Lower leg skin (tissue), 4 donors: ENCODE measurements at regions not wholly inside any gene's neighbourhood (a gene's known extent, or its start where the extent isn't known, plus 50 kb on each side); places are given as distances from the start of the nearest gene placed in this dataset.
"Not testable (repeated sequence)": the region's sequence is repeated elsewhere in the genome, so short reads cannot be mapped to it uniquely, and the experiment has no call there.

Experiments used
- DNase-seq, 2 donors: peaks; one replicate each; pipeline ENCODE4 v3.0.0-alpha.2; 2019; ENCODE audit warnings: low spot score in 2 of 2
- H3K4me3 ChIP-seq: fragments of 200-600 bp; sonication (generic); 2 replicates; pipeline ENCODE4 v1.5.1; 2017; ENCODE audit warnings: mild to moderate bottlenecking, low read depth; ENCODE audit not compliant: poor library complexity, severe bottlenecking
- CTCF ChIP-seq, 3 donors: fragments of 450-650 bp; IDR thresholded peaks; one replicate each; pipeline ENCODE4 v1.5.1; 2016; ENCODE audit warnings: antibody characterized with exemption in 3 of 3, mild to moderate bottlenecking in 3 of 3, moderate library complexity in 2 of 3
- POLR2A ChIP-seq, 2 donors: fragments of 450-650 bp; IDR thresholded peaks; one replicate each; pipeline ENCODE4 v1.6.1; 2016 to 2017; ENCODE audit warnings: antibody characterized with exemption in 2 of 2, mild to moderate bottlenecking in 1 of 2, moderate library complexity in 1 of 2
- WGBS, 2 donors: methylation state at CpG; one replicate each; pipeline ENCODE4 v1.1.5; 2018; 5-methylcytosine and 5-hydroxymethylcytosine counted together
- intact Hi-C: fragments of 100-400 bp; cut with DNase I; formaldehyde crosslinking; loops from one replicate; pipeline ENCODE4 v1.15.0; 2023; ENCODE audit warnings: low total_unique reads

- peak; percentile 50 to 89 for DNase-seq
- 71% methylated on average over 6 of the region's 6 CpGs for WGBS, 2 donors
These were observed 96.3 kb downstream of the RFPL4B start for GRCh38 chr6:112443179-112444065.

DNA sequence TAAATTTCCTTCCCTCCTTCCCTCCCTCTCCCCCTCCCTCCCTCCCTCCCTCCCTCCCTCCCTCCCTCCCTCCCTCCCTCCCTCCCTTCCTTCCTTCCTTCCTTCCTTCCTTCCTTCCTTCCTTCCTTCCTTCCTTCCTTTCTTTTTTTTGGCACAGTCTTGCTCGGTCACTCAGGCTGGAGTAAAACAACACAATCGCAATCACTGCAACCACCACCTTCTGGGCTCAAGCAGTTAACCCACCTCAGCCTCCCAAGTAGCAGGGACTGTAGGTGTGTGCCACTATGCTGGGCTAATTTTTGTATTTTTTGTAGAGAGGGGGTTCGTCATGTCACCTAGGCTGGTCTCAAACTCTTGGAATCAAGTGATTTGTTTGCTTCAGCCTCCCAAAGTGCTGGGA is 101.7 kb downstream of the RFPL4B start:
- intact Hi-C loops, H3K4me3 ChIP-seq, DNase-seq: not testable (repeated sequence)
- 78 to 89% methylated on average over 3 of the region's 3 CpGs for WGBS, 2 donors

More at GRCh38 chr6:112443179-112444065, 96.3 kb downstream of the RFPL4B start:
- no peak for TF ChIP-seq CTCF (IDR thresholded peaks at IDR 0.05)
- TF ChIP-seq POLR2A (IDR thresholded peaks at IDR 0.05) = no peak
- intact Hi-C loops = no loop called here
- H3K4me3 ChIP-seq = no peak overlapping the region

DNA sequence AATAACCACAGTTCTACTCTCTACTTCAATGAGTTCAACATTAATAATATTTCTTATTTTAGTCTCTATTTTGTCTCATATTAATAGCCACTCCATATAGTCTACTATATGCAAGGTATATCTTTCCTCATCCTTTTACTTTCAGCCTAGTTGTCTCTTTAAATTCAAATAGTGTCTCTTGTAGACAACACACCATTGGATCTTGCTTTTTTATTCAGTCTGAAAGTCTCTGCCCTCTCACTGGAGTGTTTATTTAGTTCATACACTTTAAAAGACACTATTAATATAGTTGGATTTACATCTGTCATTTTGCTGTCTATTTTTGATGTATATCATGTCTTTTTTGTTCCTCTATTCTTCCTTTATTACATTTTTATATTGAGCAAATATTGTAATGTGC is 103.5 kb downstream of the RFPL4B start:
- intact Hi-C loops = no loop called here
- DNase-seq = no peak
- no peak for TF ChIP-seq CTCF (IDR thresholded peaks at IDR 0.05)
- no peak for TF ChIP-seq POLR2A (IDR thresholded peaks at IDR 0.05)
- H3K4me3 ChIP-seq = no peak overlapping the region

DNA sequence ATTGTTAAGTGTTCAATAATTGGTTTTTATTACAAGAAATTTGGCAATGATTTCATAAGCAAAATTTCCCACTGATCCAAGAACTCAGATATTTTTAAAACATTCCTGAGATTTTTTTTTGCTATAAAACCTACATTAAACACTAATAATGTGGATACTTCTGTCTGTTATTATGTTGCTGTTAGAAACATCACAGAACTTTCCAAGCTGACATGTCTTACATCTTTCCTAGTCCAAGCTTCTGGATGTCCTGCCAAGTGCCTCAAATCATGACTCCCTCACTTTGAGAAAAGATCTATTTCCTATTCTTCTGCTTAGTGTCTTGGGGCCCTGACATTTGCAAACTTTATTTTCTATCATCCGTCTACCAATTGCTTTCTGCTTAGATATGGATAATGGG is 110.8 kb downstream of the RFPL4B start:
- DNase-seq = no peak
- intact Hi-C loops = no loop called here
- H3K4me3 ChIP-seq = no peak overlapping the region
- TF ChIP-seq CTCF (IDR thresholded peaks at IDR 0.05) (no peak), POLR2A (IDR thresholded peaks at IDR 0.05) (no peak)
- 65 to 73% methylated on average over 1 of the region's 1 CpG for WGBS, 2 donors

- intact Hi-C loops = loop anchor here (10.0 kb wide), 1 partner anchor 305 kb away; no protein-coding TSS in a partner anchor
- 45 to 53% methylated on average over 2 of the region's 2 CpGs for WGBS, 2 donors
These were observed 112.7 kb downstream of the RFPL4B start for GRCh38 chr6:112459758-112460304.

More at GRCh38 chr6:112459758-112460304, 112.7 kb downstream of the RFPL4B start:
- DNase-seq = no peak
- TF ChIP-seq POLR2A (IDR thresholded peaks at IDR 0.05) = no peak
- TF ChIP-seq CTCF (IDR thresholded peaks at IDR 0.05) = no peak
- H3K4me3 ChIP-seq = no peak overlapping the region
